Spleen (tissue), 11 donors: ENCODE measurements at regions not wholly inside any gene's neighbourhood (a gene's known extent, or its start where the extent isn't known, plus 50 kb on each side); places are given as distances from the start of the nearest gene placed in this dataset.

Experiments
- DNase-seq: peaks from one replicate; pipeline ENCODE4 v3.0.0-alpha.2; 2020
- H3K27ac ChIP-seq, 8 donors: fragments of 200-600 bp; sonication (generic) in 7 of 8; 1 replicate in 4 of 8; 2 replicates in 4 of 8; pipeline versions ENCODE4 v1.5.0 to v1.8.0; 2016 to 2021; ENCODE audit warnings: inconsistent platforms in 4 of 8, mild to moderate bottlenecking in 4 of 8, moderate library complexity in 1 of 8
- H3K27me3 ChIP-seq, 7 donors: fragments of 200-600 bp; sonication (generic) in 6 of 7; replicated peaks in 1 of 7; 1 replicate in 4 of 7; 2 replicates in 3 of 7; pipeline versions ENCODE4 v1.5.0 to v1.8.0; 2016 to 2021; ENCODE audit warnings: inconsistent platforms in 3 of 7, mild to moderate bottlenecking in 1 of 7
- H3K36me3 ChIP-seq, 6 donors: fragments of 200-600 bp; sonication (generic) in 5 of 6; 1 replicate in 4 of 6; 2 replicates in 2 of 6; pipeline versions ENCODE4 v1.5.0 to v1.8.0; 2016 to 2021; ENCODE audit warnings: inconsistent platforms in 2 of 6
- H3K4me1 ChIP-seq, 6 donors: fragments of 200-600 bp; sonication (generic) in 5 of 6; 1 replicate in 3 of 6; 2 replicates in 3 of 6; pipeline versions ENCODE4 v1.5.0 to v1.8.0; 2016 to 2021; ENCODE audit warnings: inconsistent platforms in 3 of 6
- H3K4me3 ChIP-seq, 8 donors: fragments of 200-600 bp; sonication (generic) in 7 of 8; 1 replicate in 4 of 8; 2 replicates in 4 of 8; pipeline versions ENCODE4 v1.5.0 to v1.8.0; 2016 to 2021; ENCODE audit warnings: inconsistent platforms in 4 of 8, mild to moderate bottlenecking in 4 of 8, moderate library complexity in 2 of 8
- H3K9me3 ChIP-seq, 8 donors: fragments of 200-600 bp; sonication (generic) in 7 of 8; 1 replicate in 4 of 8; 2 replicates in 4 of 8; pipeline versions ENCODE4 v1.5.0 to v1.8.0; 2016 to 2021; ENCODE audit warnings: inconsistent platforms in 4 of 8
- POLR2A ChIP-seq, 3 donors: fragments of 450-650 bp; IDR thresholded peaks; one replicate each; pipeline ENCODE4 v1.5.1; 2017; ENCODE audit warnings: antibody characterized with exemption in 3 of 3, mild to moderate bottlenecking in 1 of 3
- POLR2AphosphoS5 ChIP-seq, 3 donors: sonication (generic); formaldehyde crosslinking; IDR thresholded peaks; one replicate each; pipeline ENCODE4 v1.5.1; 2017; ENCODE audit warnings: antibody characterized with exemption in 3 of 3
- WGBS, 5 donors: extraction: QIAGEN DNeasy Blood & Tissue Kit in 3 of 5; methylation state at CpG; one replicate each; pipeline versions ENCODE4 v1.1.5 to v1.1.7; 2013 to 2018; 5-methylcytosine and 5-hydroxymethylcytosine counted together
- intact Hi-C: fragments of 100-400 bp; cut with DNase I; formaldehyde crosslinking; loops from one replicate; pipeline ENCODE4 v1.15.0; 2023; ENCODE audit warnings: low total_unique reads
- TF ChIP-seq, protein P1 (sequence below), 11 experiments: fragments of 200-600 bp in 7 of 11; fragments of 450-650 bp in 4 of 11; sonication (generic) in 4 of 11; IDR thresholded peaks in 8 of 11; conservative IDR thresholded peaks in 3 of 11; 1 replicate in 7 of 11; 2 replicates in 4 of 11; pipeline versions ENCODE4 v1.4.0 to v1.8.0; 2016 to 2021; ENCODE audit warnings: antibody characterized with exemption in 11 of 11, inconsistent platforms in 4 of 11, mild to moderate bottlenecking in 1 of 11
- donor health status: healthy with polysubstance abuse.
- donor health status: DM: no; HTN: no; CAD: no; lungs with moderate emphysema.
- donor health status: DM: no; HTN: no; CAD: no.
- donor health status: Bipolar disorder and iron deficiency.
- donor health status: healthy.
- donor health status: DM: no; HTN: no; CAD: no.
- donor health status: DM: yes; HTN: yes; CAD: no.

DNA sequence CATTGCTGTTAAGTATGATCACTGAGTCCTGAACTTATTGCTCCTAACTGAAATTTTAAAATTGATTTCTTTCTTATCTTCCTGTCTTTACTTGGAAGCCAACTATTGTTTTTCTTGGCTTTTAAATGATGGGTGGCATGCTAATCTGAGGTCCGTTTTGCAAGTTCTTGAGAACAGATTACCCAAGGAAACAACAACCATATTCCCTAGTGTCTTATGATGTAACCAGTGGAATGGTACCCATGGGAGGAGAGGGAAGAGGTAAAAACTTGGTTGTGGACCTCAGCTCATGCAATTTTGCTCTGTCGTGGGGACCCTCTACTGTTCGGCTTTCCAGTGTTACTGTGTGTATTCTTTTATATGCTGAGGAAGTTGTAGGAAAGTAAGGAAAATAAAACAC, 454.8 kb upstream of the ADAMTS5 start:
- intact Hi-C loops = no loop called here
- Histone ChIP-seq H3K4me3 (no peak overlapping the region), H3K4me1 (no peaks in the 10 kb centered on the region), H3K27ac (no peak overlapping the region), H3K36me3 (peaks cover 0 to 6% (median 0%) of the 10 kb centered on the region in 6 donors), H3K27me3 (no peaks in the 10 kb centered on the region), H3K9me3 (peaks cover 0 to 73% (median 33%) of the 10 kb centered on the region in 8 donors)
- WGBS, 5 donors = 81 to 93% (median 86%) methylated on average over 3 of the region's 3 CpGs
- TF ChIP-seq POLR2A (IDR thresholded peaks at IDR 0.05) (no peak), POLR2AphosphoS5 (IDR thresholded peaks at IDR 0.05) (no peak)
- TF ChIP-seq, protein P1, sequence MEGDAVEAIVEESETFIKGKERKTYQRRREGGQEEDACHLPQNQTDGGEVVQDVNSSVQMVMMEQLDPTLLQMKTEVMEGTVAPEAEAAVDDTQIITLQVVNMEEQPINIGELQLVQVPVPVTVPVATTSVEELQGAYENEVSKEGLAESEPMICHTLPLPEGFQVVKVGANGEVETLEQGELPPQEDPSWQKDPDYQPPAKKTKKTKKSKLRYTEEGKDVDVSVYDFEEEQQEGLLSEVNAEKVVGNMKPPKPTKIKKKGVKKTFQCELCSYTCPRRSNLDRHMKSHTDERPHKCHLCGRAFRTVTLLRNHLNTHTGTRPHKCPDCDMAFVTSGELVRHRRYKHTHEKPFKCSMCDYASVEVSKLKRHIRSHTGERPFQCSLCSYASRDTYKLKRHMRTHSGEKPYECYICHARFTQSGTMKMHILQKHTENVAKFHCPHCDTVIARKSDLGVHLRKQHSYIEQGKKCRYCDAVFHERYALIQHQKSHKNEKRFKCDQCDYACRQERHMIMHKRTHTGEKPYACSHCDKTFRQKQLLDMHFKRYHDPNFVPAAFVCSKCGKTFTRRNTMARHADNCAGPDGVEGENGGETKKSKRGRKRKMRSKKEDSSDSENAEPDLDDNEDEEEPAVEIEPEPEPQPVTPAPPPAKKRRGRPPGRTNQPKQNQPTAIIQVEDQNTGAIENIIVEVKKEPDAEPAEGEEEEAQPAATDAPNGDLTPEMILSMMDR (IDR thresholded peaks at IDR 0.05 in 8 of 11, conservative IDR thresholded peaks at IDR 0.05 in 3 of 11) = no peak
- DNase-seq = no peak

GRCh38 chr21:27419153-27419552, 452.3 kb upstream of the ADAMTS5 start:
- intact Hi-C loops = no loop called here
- TF ChIP-seq, protein P1 (IDR thresholded peaks at IDR 0.05 in 8 of 11, conservative IDR thresholded peaks at IDR 0.05 in 3 of 11) = no peak
- no peak for TF ChIP-seq POLR2AphosphoS5 (IDR thresholded peaks at IDR 0.05)
- no peak for TF ChIP-seq POLR2A (IDR thresholded peaks at IDR 0.05)
- WGBS, 5 donors = 65 to 73% (median 68%) methylated on average over 3 of the region's 3 CpGs
- no peaks in the 10 kb centered on the region for H3K27me3 ChIP-seq
- no peak overlapping the region for H3K4me3 ChIP-seq
- H3K9me3 ChIP-seq = peaks cover 0 to 77% (median 36%) of the 10 kb centered on the region in 8 donors
- H3K4me1 ChIP-seq = no peaks in the 10 kb centered on the region
- H3K27ac ChIP-seq = peak overlapping the region in 1 of 8 donors; percentile 47
- no peak for DNase-seq
- peaks cover 0 to 9% (median 0%) of the 10 kb centered on the region in 6 donors for H3K36me3 ChIP-seq

- intact Hi-C loops = no loop called here
- no peaks in the 10 kb centered on the region for H3K27me3 ChIP-seq
- H3K36me3 ChIP-seq = peaks cover 0 to 9% (median 0%) of the 10 kb centered on the region in 6 donors
- no peak overlapping the region for H3K4me3 ChIP-seq
- 72 to 86% (median 83%) methylated on average over 1 of the region's 1 CpG for WGBS, 5 donors
- no peaks in the 10 kb centered on the region for H3K4me1 ChIP-seq
- no peak for DNase-seq
- TF ChIP-seq, protein P1 (IDR thresholded peaks at IDR 0.05 in 8 of 11, conservative IDR thresholded peaks at IDR 0.05 in 3 of 11) = no peak
- TF ChIP-seq POLR2AphosphoS5 (IDR thresholded peaks at IDR 0.05) (no peak), POLR2A (IDR thresholded peaks at IDR 0.05) (no peak)
- peaks cover 0 to 77% (median 34%) of the 10 kb centered on the region in 8 donors for H3K9me3 ChIP-seq
- no peak overlapping the region for H3K27ac ChIP-seq
These were observed 451.5 kb upstream of the ADAMTS5 start for GRCh38 chr21:27418346-27418745.

DNA sequence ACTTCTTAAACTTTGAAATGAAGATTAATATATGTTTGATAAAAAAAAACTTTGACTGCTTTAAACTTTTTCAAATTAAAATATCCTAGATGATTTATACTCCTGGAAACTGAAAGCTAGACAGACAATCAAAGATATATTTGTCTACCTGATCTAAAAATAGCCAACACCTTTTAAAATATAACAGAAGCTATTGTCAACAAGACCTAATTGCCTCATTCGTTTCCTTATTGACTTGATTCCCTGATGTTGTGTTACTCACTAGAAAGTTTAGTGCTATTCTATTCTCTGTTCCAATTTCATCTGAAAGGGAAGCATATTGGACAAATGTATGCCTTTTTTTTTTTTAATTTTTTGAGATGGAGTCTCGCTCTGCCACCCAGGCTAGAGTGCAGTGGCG, 445.6 kb upstream of the ADAMTS5 start:
- Histone ChIP-seq H3K9me3 (peaks cover 0 to 61% (median 18%) of the 10 kb centered on the region in 8 donors), H3K4me3 (no peak overlapping the region), H3K36me3 (peaks cover 0 to 9% (median 0%) of the 10 kb centered on the region in 6 donors), H3K27ac (no peak overlapping the region), H3K4me1 (peaks cover 0 to under 1% (median 0%) of the 10 kb centered on the region in 6 donors), H3K27me3 (no peaks in the 10 kb centered on the region)
- DNase-seq = no peak
- TF ChIP-seq, protein P1 (IDR thresholded peaks at IDR 0.05 in 8 of 11, conservative IDR thresholded peaks at IDR 0.05 in 3 of 11) = no peak
- TF ChIP-seq POLR2A (IDR thresholded peaks at IDR 0.05) (no peak), POLR2AphosphoS5 (IDR thresholded peaks at IDR 0.05) (no peak)
- intact Hi-C loops = no loop called here
- WGBS, 5 donors = 75 to 86% (median 78%) methylated on average over 3 of the region's 3 CpGs
